NCI-H2171 (cell line): ENCODE measurements at regions not wholly inside any gene's neighbourhood (a gene's known extent, or its start where the extent isn't known, plus 50 kb on each side); places are given as distances from the start of the nearest gene placed in this dataset.

Experiments
- DNase-seq: peaks from one replicate; lab custom pipeline; 2025; lab: John Stamatoyannopoulos, UW

DNA sequence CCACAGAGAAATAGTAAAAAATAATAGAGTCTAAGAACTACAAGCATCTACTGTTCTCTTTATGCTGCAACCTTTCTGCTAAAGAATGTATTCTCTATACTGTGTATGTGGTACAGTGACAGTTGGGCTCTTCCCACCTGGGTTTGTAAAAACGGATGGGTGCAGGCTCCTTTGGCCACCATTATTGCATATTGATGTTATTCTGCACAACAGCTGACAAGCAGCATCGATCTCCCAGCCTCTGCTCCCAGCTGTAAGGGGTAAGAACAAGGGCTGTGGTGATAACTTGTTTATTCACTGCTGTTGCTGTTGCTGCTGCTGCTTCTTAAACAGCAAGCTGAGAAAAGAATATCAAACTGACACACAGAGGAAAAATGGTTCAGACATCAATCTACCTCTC, 56.1 kb downstream of the KCNRG start:
- no peak for DNase-seq

DNA sequence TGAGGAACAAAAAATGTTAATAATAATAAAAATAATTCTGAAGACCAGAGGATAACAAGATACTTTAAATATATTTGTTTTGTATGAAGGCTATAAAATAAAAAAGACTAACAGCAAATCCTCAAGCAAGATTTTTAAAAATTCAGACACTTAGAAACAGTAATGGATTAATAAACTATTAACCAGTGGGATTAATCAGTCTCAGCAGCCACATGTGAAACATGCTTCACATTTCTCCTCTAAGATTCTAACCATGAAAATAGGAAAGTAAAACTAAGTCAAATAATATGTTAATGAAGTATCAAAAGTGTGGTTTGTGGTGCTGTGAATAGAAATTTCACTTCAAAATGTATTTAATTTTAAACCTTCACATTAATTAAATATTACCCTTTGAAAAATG, 57.4 kb downstream of the KCNRG start:
- no peak for DNase-seq

DNA sequence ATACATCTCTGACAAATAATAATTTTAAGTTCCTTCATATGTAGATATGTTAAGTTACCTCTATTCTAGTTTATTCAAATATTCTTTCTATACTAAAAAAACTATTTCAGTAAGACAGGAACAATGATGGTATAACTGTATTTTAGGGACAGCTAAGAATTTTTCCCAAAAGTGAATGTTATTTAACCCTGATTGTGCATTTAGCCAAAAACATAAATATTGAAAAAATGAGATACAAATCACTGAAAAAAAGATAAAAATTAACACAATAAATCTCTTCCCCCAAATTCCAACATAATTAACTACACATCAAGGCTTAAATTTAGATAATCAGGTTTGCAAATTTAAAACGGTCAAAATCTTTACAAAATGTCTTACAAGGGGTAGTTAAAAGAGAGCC, 58.1 kb downstream of the KCNRG start:
- no peak for DNase-seq

DNA sequence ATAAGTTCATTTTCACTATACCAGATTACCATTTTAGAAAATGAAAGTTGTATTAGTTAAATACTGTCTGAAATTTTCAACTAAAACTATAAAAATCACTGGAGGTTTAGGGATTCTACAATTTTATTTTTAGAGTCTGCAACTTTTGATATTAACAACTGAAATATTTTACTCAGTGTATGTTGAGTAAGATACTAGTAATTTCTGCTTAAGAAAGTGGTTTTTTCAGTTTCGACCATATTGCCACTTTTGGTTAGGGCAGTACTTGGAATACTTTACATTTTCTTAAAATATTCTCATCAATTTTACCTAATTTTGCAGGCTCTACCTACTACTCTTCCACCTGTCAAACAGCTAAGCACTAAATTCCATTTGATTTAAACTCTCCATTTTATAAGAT, 59.6 kb downstream of the KCNRG start:
- DNase-seq: no peak

DNA sequence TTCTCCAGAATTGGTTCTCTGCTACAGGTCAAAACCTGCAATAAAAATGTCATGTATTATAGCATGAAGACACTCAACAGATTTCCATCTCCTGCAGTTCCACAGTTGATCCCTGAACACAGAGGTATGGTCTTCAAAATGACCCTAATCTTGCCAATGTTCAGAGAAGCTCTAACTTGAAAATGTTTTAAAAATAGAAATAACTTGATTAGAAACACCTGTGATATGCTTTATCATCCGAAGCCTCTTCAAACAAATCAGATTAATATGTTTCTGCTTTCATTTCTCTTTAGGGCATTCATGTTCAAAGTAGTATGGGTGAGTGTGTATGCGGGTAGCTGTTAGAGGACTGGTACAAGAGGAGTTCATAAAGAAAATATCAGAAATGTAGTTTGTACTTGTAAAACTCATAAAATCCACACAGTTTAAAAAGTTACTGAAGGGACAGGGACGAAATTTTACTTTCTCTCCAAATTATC, 60.4 kb downstream of the KCNRG start:
- DNase-seq: no peak

DNA sequence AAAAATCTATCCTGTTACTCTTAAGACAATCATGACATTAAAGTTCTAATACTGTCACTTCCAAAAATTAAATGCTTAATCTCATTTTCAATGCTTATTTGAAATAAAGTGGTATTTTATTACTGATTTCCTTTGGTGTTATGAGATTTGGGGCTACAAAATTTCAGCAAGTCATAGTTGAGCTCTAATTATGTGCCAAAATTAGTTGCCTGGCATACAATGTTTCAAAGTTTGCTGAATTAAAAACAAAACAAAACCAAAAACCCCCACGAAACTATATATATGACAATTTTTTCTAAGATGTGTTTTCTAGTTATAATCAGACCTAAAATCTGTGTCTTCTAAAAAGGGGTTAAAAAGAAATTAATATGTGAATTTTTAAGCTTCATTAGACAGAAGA, 62.2 kb downstream of the KCNRG start:
- no peak for DNase-seq

DNA sequence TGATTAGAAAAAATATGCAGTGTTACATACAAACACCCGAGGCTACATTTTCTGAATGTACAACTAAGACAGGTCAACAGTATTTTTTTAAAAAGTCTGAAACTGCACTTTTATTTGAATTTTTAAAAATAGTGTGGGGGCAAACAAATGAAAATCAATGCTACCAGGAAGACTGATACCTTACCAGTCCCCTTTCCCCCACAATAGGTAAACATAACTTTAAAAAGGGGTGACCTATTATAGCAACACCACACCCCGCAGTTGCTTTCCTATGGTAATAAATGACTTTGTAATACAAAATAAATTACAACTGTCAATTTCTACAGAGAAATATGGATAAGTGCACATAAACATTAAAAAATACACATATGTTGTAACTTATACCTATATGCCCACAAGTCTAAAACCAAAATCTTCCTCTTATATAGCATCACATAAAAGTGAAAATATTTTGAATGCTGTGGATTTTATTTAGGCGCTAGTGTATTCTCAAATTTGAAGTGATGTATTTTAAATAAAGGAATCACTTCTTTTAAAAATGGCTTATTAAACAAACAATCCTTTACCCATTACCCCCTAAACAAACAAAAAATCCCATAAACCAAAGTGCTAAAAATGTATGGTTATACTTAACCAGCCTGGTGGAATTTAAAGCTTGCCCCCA, 63.1 kb downstream of the KCNRG start:
- DNase-seq: no peak

DNA sequence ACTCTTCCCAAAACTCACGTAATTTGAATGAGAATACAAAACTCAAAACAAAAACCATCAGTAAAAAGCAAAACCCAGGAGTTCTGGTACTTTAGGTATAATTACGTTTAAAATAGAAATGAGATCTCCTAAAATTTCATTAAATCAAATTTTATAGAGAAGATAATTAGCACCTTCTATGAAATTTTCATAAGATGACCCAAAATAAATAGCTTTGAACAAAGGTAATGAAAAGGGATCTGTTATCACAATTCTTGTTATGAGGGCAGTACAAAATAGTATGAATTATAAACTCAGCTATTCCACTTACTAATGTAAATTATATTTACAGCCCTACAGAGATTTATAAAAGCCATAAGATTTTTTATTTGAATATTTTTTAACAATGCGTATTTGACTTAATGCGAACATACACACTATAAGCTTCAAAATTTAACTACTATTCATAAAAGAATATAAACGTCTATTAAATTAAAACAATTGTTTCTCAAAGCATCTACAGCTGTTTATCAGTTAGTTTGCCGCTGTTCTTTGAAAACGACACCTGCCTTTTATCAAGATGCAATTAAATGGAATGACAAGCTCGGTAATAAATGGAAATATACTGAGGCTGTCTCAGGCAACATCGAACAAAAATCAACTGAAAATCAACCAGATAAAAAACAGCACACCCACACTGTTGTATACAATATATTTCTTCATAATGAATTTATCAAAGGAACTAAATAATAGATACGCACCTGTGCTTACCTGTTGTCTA, 63.8 kb downstream of the KCNRG start:
- DNase-seq: peak; percentile 5

DNA sequence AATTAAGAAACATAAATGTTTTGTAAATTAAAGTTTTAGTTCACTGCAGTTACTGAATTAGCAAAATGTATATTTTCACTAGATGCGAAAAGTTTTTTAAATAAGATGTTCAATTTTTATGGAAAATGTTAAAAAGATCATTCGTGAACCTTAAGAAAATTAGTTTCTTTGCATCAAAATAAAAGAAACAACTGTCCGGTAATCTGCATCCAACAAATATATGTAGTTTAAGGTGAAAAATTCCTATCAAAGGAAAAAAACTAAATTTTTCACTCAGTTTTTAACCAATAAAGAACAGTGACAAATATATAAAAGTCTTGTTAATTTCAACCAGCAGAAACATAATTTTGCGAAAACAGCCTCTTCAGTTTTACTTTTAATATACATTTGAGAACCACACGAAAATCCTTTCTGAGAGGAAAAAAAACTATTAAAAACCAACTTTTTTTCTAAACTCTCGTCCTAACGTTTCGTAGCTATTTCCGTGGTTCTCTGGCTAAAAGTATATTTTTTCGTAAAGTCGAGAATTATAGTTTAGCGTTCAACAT, 64.5 kb downstream of the KCNRG start:
- DNase-seq: no peak

DNA sequence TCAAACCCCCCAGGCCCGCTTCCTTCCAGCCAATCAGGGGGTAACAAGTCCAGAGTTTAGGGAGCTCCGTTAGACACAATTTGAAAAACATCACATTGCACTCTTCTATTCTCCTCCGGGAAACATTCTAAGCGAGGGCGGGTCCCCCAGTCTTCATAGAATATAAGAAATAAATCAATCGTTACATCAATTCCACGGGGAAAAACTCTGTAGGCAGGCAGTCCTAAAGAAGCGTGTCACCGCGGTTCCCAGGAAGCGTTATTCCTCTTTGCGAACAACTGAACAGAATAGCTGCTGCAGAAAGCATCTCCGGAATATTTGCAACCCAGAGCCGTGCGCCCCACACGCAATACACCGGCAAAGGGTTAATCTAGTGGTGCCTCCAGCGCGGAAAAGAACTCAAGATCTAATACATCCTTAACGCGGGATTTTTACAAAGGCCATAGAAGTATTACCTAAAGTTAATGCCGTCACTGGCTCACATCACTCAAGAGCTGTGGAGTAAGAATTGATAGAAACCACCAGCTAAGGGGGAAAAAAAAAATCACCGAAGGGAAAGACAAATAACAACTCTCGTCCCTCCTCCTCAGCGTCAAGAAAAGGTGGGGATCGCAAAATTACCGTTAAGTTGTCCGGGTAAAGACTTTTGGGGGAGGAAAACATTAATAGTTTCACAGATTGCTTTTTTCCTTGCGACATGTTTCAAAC, 65.1 kb downstream of the KCNRG start:
- peak; percentile 29 for DNase-seq

DNA sequence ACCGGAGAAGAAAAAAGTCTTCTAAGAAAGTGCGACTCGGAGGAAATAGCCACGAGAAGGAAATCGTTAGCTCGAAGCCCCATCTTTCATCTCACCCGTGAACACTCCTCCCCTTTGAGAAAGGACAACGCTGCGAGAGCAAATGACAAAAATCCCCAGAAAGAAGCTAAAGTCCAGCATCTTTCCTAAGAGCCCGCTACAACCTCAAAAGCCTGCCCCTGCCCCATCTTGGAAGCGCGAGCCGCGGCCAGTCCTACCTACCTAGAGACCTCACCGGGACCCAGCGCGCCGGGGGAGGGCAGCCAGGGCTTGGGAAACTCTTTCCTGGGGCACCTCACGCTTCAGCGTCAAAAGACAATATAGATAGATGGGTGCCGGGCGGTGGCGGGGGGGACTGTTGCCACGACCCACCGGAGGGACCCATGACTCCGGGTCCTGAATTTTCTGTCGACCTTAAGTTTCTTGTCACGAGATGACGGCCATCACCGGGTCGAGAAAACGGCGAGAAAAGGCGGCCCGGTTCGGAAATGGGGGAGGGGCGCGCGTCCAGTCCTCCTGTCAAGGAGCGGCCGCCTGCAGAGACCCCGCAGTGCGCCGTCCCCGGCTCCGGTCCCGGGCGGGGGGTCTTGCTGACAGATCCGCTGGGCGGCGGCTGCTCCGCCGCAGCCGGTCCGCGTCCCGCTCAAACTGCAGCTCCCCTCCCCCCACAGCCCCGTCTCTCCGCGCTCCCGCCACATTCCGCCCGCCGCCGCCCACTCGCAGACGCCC, 65.9 kb downstream of the KCNRG start:
- DNase-seq: peak; percentile 51

DNA sequence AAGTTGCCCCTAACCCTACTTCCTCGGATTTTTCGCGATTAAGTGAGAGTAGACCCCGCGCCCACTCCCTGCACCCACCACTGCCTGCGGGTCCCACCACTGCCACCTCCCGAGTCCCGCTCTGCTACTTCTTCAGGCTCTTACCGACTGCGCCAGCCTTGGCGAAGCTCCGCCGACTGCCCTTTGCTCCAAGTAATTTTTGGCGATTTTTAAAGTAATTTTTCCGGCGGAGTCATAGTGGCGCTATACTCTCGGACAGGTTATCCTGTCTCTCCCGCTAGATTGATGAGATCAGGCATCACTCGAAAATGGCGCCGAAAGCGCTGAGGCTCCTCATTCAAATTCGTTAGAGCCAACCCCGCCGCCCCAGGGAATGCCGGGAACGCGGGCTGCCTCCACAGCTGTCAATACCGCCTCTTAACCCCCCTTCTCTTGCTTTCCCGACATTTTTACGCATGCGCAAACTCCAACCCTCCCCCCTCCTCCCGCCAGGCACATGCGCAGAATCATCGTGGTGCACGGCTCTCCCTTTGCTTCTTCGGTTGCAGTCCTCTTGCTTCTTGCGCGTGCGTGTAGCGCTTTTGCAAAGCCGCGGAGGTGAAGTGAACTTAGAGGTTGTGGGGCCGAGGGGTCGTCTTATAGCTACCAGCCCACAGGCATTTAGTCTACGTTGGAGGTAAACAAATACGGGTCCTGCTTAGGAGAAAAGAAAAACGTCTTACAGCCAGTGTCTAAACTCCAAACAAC, 66.6 kb downstream of the KCNRG start:
- peak; percentile 98 for DNase-seq

DNA sequence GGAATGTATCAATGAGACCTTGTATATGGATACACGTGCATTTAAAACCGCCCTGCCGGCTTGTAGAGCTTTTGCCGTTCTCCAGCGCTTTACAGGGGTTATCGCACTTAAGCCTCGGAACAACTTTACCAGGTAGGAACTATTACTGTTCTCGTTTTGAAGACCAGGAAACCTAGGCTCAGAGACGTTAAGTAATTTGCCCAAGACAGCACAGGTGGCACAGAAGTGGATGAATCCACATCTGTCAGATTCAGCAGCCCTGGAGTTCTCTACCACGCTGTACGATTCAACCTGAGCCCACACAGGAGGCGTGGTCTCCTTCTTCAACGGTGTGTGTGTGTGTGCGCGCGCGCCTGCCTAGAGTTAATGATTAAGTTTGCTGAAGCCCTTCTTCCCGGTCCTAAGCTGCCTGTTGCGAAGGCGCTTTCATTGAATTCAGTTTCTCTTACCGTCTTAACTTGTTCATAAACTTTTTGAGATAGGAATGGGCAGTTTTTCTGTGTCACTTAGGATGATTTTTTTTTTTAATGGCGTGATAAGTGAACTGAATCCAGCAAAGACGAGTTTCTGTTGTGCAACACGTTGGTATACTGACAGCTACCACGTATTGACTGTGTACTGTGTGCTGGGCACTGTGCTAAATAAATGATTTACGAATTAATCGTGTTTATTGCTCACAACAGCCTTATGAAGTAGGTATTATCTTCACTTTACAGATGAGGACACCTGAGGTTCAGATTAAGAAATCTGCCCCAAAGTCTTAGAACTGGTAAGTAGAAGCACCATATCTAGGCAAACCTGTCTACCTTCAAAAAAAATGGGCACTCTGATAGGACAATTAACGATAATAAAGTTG, 67.4 kb downstream of the KCNRG start:
- peak; percentile 85 for DNase-seq

DNA sequence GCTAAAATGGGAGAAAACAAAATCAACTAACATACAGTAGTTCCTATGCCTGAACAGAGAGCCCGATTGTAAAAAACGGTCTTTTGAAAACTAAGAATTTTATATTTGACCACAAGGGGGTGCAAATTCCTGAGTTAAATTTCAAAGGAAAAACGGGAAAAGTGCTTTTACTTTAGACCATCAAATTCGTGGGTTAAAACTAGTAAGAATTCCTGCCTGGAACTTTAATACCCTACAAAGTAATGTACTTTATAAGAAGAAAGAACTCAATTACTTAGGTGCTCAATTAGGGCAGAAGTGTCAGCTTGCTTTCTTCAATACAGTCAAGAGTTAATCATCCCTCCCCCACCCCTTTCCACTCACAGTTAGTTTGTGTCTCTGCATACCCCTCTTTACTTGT, 69.8 kb downstream of the KCNRG start:
- DNase-seq: peak; percentile 39

DNA sequence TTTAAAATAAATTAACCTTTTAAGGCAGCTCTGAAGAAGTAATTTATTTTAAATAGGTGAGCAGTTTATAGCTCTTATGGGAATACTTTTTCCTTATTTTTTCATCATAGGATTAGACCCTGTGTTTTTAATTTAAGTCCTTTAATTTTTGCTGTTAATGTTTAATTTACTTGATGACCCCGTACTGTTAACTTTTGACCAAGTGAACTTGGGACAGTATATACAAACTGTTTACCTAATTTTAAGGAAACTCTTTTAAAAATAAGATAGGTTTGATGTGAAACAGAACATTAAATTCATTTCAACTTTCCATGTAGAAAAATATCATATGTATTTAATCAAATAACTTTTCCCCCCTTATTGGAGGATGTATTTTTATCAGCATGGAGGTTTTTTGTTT, 74.4 kb downstream of the KCNRG start:
- no peak for DNase-seq

DNA sequence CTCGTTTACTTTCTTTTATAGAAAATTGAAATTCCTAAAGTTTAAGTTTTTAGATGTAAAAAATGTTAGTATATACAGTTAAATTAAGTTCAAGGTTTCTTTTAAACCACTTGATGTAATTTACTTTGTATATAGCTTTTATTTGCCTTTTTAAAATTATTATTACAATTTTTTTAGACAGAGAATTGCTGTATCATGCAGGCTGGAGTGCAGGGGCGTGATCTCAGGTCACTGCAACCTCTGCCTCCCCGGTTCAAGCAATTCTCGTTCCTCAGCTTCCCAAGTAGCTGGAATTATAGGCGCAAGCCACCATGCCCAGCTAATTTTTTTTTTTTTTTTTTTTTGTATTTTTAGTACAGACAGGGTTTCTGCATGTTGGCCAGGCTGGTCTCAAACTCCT, 75.0 kb downstream of the KCNRG start:
- DNase-seq: no peak

DNA sequence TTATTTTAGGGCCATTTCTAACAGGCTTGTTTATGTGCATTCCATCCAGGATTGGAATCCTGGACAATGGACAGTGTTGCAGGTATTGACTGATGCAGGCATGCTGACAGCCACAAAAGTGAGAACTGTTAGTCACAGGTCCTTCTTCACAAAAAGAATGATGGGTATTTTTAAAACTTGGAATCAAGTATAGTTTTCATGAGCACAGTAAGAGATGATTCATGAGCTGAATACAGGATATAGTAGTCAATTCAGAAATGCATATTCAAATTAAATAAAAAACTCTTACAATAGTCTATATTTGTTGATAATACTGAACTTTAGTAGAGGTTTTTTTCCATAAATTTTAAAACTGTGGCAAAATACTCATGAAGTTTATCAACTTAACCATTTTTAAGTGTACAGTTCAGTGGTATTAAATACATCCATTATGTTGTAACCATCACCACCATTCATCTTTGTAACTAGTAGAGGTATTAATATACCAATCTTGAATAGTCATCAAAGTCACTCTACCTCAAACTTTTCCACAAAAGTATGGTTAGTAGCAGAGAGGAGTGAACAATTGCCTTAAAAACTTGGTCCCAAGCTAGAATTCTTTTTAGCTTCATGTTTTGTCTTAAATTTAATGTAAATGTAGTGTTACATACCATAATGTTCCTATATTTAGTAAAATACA, 79.5 kb downstream of the KCNRG start:
- DNase-seq: no peak

DNA sequence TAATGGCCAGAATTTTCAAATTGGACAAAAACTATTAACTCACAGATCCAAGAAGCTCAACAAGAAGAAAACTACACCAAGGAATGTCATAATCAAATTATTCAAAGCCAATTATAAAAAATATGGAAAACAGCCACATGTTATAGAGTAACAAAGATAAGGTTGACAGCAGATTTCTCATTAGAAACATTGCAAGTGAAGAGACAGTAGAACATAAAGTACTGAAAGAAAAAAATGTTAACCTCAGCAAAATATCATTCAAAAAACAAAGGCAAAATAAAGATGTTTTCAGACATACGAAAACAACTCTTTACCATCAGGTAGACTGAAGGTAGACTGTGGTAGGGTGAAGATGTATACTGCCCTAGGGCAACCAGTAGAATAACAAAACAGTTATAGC, 83.4 kb downstream of the KCNRG start:
- DNase-seq: no peak

DNA sequence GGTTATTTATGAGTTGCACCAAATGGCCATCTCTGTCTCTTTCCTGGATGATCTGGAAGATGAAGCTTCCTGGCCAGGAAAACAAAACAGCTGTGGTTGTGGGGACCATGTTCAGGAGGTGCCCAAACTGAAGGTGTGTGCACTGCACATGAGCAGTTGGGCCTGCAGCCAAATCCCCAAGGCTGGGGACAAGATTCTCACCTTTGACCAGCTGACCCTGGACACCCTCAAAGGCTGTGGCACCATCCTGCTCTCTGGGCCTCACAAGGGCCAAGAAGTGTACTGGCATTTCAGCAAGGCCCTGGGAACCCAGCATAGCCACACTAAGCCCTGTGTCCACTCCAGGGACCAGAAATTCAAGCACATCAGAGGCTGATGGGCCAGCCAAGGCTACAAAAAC, 84.2 kb downstream of the KCNRG start:
- DNase-seq: no peak

DNA sequence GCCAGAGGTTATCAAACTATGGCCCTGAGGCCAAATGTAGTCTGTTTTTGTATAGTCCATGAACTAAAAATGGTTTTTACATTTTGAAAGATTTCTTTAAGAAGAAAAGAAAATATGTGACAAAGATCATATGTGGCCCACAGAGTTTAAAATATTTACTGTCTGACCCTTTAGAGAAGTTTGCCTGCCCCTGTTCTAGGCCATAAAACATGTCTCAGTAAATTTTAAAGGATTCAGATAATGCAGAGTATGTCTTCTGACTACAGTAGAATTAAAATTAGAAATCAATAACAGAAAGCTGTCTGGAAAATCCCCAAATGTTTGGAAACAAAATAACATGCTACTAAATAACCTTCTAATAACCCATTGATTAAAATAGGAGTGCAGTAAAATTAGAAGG, 86.3 kb downstream of the KCNRG start:
- no peak for DNase-seq
